ENCODE measurements at regions not wholly inside any gene's neighbourhood (a gene's known extent, or its start where the extent isn't known, plus 50 kb on each side); places are given as distances from the start of the nearest gene placed in this dataset.

- no peak overlapping the region; a peak in 1 of 4 replicates for H3K9ac ChIP-seq (ENCODE audit: insufficient read depth in 1 of 2, low read depth in 2 of 2, low read length in 2 of 2)
- no peak overlapping the region for H3K27ac ChIP-seq (ENCODE audit: extremely low read depth, low read depth, low read length)
- H3K4me3 ChIP-seq = no peak overlapping the region
- H3K4me2 ChIP-seq (ENCODE audit: insufficient read depth, low read length) = no peak overlapping the region
- intact Hi-C loops (cut with micrococcal nuclease) = no loop called here
- FAIRE-seq = no peak
- DNase-seq (ENCODE audit: extremely low read depth in 1 of 4, low spot score in 3 of 4) = no peak
- H3K9me3 ChIP-seq (replicated peaks; ENCODE audit: control insufficient read depth, insufficient read depth, low read depth, low read length) = no peaks in the 10 kb centered on the region
- H3K27me3 ChIP-seq (ENCODE audit: control insufficient read depth in 2 of 2, insufficient read depth in 2 of 2, low read length in 2 of 2) = no peaks in the 10 kb centered on the region
- 70% methylated on average over 5 of the region's 6 CpGs for WGBS (ENCODE audit: insufficient coverage, low coverage, missing lambda C conversion rate)
- no peaks in the 10 kb centered on the region for H4K20me1 ChIP-seq (replicated peaks; ENCODE audit: control insufficient read depth, insufficient read depth, low read length)
- in situ Hi-C loops (cut with MboI) = no loop called here
- ATAC-seq = no peak
- H3K9me1 ChIP-seq (ENCODE audit: control insufficient read depth, insufficient read depth, low read length) = no peaks in the 10 kb centered on the region
- no TSS peak for BruUV-seq (replicated peaks)
- H3K79me2 ChIP-seq (ENCODE audit: control insufficient read depth, insufficient read depth, low read length) = no peaks in the 10 kb centered on the region
- H3K4me1 ChIP-seq (replicated peaks in 1 of 2; ENCODE audit: control insufficient read depth in 2 of 2, insufficient read depth in 2 of 2, low read length in 2 of 2) = peaks cover 10% of the 10 kb centered on the region in 2 experiments
- ChIA-PET POLR2A (no interaction called here), CTCF (ENCODE audit: low intra/inter-chr PET ratio) (no interaction called here)
- H3K36me3 ChIP-seq (ENCODE audit: control insufficient read depth, insufficient read depth, low read length) = no peaks in the 10 kb centered on the region
- no peak overlapping the region for H2AFZ ChIP-seq (ENCODE audit: low read depth, low read length)
- TF ChIP-seq BMI1 (IDR thresholded peaks at IDR 0.05; ENCODE audit: low read length) (no peak), SAP30 (IDR thresholded peaks at IDR 0.05; ENCODE audit: borderline replicate concordance, insufficient read depth, low read depth, low read length, poor library complexity, severe bottlenecking) (no peak), YBX1 (IDR thresholded peaks at IDR 0.05) (no peak), CAMTA2 (CRISPR knock-in tag; conservative IDR thresholded peaks at IDR 0.05) (no peak), SMAD1 (IDR thresholded peaks at IDR 0.05; ENCODE audit: low read depth, low read length, partially characterized antibody) (no peak), ZNF263 (CRISPR knock-in tag; IDR thresholded peaks at IDR 0.05; ENCODE audit: borderline replicate concordance) (no peak), MTA2 (IDR thresholded peaks at IDR 0.05; ENCODE audit: low read depth) (no peak), EHMT2 (IDR thresholded peaks at IDR 0.05) (no peak), ZNF134 (CRISPR knock-in tag; conservative IDR thresholded peaks at IDR 0.05) (no peak), MGA (IDR thresholded peaks at IDR 0.05) (no peak), RBM25 (IDR thresholded peaks at IDR 0.05; ENCODE audit: low read depth, low read length, severe bottlenecking) (no peak)
- TF ChIP-seq, protein P1, sequence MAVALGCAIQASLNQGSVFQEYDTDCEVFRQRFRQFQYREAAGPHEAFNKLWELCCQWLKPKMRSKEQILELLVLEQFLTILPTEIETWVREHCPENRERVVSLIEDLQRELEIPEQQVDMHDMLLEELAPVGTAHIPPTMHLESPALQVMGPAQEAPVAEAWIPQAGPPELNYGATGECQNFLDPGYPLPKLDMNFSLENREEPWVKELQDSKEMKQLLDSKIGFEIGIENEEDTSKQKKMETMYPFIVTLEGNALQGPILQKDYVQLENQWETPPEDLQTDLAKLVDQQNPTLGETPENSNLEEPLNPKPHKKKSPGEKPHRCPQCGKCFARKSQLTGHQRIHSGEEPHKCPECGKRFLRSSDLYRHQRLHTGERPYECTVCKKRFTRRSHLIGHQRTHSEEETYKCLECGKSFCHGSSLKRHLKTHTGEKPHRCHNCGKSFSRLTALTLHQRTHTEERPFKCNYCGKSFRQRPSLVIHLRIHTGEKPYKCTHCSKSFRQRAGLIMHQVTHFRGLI (CRISPR knock-in tag; IDR thresholded peaks at IDR 0.05) = no peak
Measured at GRCh38 chr14:100434911-100435438, 111.8 kb downstream of the SLC25A47 start.
